ENCODE measurements at regions not wholly inside any gene's neighbourhood (a gene's known extent, or its start where the extent isn't known, plus 50 kb on each side); places are given as distances from the start of the nearest gene placed in this dataset.

GRCh38 chr2:5369510-5369909, 322.7 kb upstream of the SOX11 start:
- Histone ChIP-seq H3K4me3 (no peak overlapping the region), H3K4me1 (no peaks in the 10 kb centered on the region), H3K27me3 (no peaks in the 10 kb centered on the region), H3K36me3 (no peaks in the 10 kb centered on the region), H3K4me2 (no peak overlapping the region), H4K20me1 (no peaks in the 10 kb centered on the region), H3K27ac (no peak overlapping the region), H3K9ac (no peak overlapping the region), H3K9me3 (no peaks in the 10 kb centered on the region)
- TF ChIP-seq Cebpa-rat (IDR thresholded peaks at IDR 0.05), result no peak

GRCh38 chr2:5370158-5370557, 322.0 kb upstream of the SOX11 start:
- Histone ChIP-seq H3K9ac (no peak overlapping the region), H3K27ac (no peak overlapping the region), H3K4me2 (no peak overlapping the region), H3K4me1 (no peaks in the 10 kb centered on the region), H3K4me3 (no peak overlapping the region), H4K20me1 (no peaks in the 10 kb centered on the region), H3K36me3 (no peaks in the 10 kb centered on the region), H3K9me3 (no peaks in the 10 kb centered on the region), H3K27me3 (no peaks in the 10 kb centered on the region)
- TF ChIP-seq Cebpa-rat (IDR thresholded peaks at IDR 0.05), result no peak

- Histone ChIP-seq H3K4me1 (no peaks in the 10 kb centered on the region), H3K9me3 (no peaks in the 10 kb centered on the region), H4K20me1 (no peaks in the 10 kb centered on the region), H3K4me3 (no peak overlapping the region), H3K36me3 (no peaks in the 10 kb centered on the region), H3K9ac (no peak overlapping the region), H3K27me3 (no peaks in the 10 kb centered on the region), H3K4me2 (no peak overlapping the region), H3K27ac (no peak overlapping the region)
- TF ChIP-seq Cebpa-rat (IDR thresholded peaks at IDR 0.05), result no peak
These were observed 320.0 kb upstream of the SOX11 start for GRCh38 chr2:5372141-5372540.

DNA sequence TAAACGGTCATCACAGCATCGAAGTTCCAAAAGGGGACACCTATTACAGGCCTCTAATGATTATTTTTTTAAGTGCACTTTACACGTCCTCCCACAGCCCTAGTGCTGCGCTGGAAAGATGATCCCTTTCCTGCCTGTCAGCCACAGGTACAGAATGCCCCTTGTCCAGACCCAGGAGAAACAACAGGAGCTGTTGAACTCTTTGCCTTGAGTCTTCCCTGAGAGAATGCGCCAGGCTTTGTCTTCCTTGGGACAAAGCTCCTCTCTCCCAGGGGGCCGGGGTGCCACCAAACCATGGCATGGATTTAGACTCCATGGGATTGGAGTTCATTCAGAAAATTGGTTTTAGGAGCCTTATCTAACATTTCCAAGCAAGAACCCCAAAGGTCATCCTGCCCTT, 319.0 kb upstream of the SOX11 start:
- H3K27ac ChIP-seq, result no peak overlapping the region

GRCh38 chr2:5374762-5375161, 317.4 kb upstream of the SOX11 start:
- no peak for TF ChIP-seq Cebpa-rat (IDR thresholded peaks at IDR 0.05)
- Histone ChIP-seq H3K4me3 (no peak overlapping the region), H3K27me3 (no peaks in the 10 kb centered on the region), H4K20me1 (no peaks in the 10 kb centered on the region), H3K27ac (no peak overlapping the region), H3K4me2 (no peak overlapping the region), H3K9ac (no peak overlapping the region), H3K36me3 (no peaks in the 10 kb centered on the region), H3K4me1 (no peaks in the 10 kb centered on the region), H3K9me3 (no peaks in the 10 kb centered on the region)

More for the DNA sequence above, 319.0 kb upstream of the SOX11 start:
- no peaks in the 10 kb centered on the region for H3K4me1 ChIP-seq
- no peak overlapping the region for H3K9ac ChIP-seq
- H3K4me3 ChIP-seq, result no peak overlapping the region
- no peaks in the 10 kb centered on the region for H4K20me1 ChIP-seq
- no peak overlapping the region for H3K4me2 ChIP-seq
- TF ChIP-seq Cebpa-rat (IDR thresholded peaks at IDR 0.05), result no peak
- H3K9me3 ChIP-seq, result no peaks in the 10 kb centered on the region
- no peaks in the 10 kb centered on the region for H3K36me3 ChIP-seq
- H3K27me3 ChIP-seq, result no peaks in the 10 kb centered on the region

GRCh38 chr2:5377323-5377722, 314.9 kb upstream of the SOX11 start:
- Histone ChIP-seq H3K27ac (no peak overlapping the region), H3K4me1 (no peaks in the 10 kb centered on the region), H3K4me3 (no peak overlapping the region), H3K9ac (no peak overlapping the region), H3K4me2 (no peak overlapping the region), H3K36me3 (no peaks in the 10 kb centered on the region), H3K9me3 (no peaks in the 10 kb centered on the region), H3K27me3 (no peaks in the 10 kb centered on the region), H4K20me1 (no peaks in the 10 kb centered on the region)
- TF ChIP-seq Cebpa-rat (IDR thresholded peaks at IDR 0.05), result no peak

GRCh38 chr2:5379811-5380210, 312.4 kb upstream of the SOX11 start:
- Histone ChIP-seq H3K27me3 (no peaks in the 10 kb centered on the region), H3K36me3 (no peaks in the 10 kb centered on the region), H3K4me1 (no peaks in the 10 kb centered on the region), H3K9ac (no peak overlapping the region), H3K4me2 (no peak overlapping the region), H3K4me3 (no peak overlapping the region), H4K20me1 (no peaks in the 10 kb centered on the region), H3K27ac (no peak overlapping the region), H3K9me3 (no peaks in the 10 kb centered on the region)
- no peak for TF ChIP-seq Cebpa-rat (IDR thresholded peaks at IDR 0.05)

DNA sequence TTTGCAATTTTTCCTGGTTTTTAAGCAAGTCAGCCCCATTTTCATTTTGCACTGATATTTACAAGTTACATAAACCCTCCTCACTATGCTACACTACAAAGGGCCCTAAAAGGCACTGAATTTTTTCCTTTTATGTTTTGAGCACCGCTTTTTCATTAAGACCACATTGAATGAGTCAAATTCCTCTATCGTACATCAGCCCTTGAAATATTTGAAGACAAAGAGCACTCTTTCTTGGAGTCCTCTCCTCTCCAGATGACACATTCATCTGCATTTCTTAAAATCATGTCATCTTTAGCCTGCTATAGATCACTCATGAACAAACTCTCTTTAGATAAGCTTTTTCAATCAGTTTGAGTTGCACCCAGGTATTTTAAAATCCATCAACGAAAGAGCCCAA, 306.6 kb upstream of the SOX11 start:
- no peak overlapping the region for H3K27ac ChIP-seq
- TF ChIP-seq Cebpa-rat (IDR thresholded peaks at IDR 0.05), result no peak
- H3K4me2 ChIP-seq, result no peak overlapping the region
- H3K27me3 ChIP-seq, result no peaks in the 10 kb centered on the region
- H3K9ac ChIP-seq, result no peak overlapping the region
- no peak overlapping the region for H3K4me3 ChIP-seq
- H4K20me1 ChIP-seq, result no peaks in the 10 kb centered on the region
- H3K36me3 ChIP-seq, result no peaks in the 10 kb centered on the region
- H3K4me1 ChIP-seq, result no peaks in the 10 kb centered on the region
- H3K9me3 ChIP-seq, result no peaks in the 10 kb centered on the region

DNA sequence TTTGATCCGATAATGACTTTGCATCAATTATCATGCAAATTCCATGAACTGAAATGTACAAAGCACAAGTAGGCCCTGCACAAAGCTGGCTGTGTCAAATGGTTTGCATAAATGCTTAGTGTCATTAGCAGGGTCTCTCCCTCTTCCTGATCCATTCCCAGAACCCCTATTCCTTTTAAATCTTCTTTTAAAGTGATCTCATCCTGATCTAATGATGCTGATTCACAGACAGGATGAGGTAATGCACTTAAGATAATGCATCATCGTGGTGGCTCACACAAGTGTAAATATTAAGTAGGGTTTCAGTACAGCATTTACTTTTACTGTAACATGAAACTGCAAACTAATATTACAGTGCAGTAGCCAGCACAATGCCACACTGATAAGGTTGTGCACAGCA, 304.8 kb upstream of the SOX11 start:
- Histone ChIP-seq H3K9ac (no peak overlapping the region), H3K4me3 (no peak overlapping the region), H3K9me3 (no peaks in the 10 kb centered on the region), H3K4me1 (no peaks in the 10 kb centered on the region), H3K27me3 (no peaks in the 10 kb centered on the region), H3K27ac (no peak overlapping the region), H3K4me2 (no peak overlapping the region), H3K36me3 (no peaks in the 10 kb centered on the region), H4K20me1 (no peaks in the 10 kb centered on the region)
- TF ChIP-seq Cebpa-rat (IDR thresholded peaks at IDR 0.05), result no peak

DNA sequence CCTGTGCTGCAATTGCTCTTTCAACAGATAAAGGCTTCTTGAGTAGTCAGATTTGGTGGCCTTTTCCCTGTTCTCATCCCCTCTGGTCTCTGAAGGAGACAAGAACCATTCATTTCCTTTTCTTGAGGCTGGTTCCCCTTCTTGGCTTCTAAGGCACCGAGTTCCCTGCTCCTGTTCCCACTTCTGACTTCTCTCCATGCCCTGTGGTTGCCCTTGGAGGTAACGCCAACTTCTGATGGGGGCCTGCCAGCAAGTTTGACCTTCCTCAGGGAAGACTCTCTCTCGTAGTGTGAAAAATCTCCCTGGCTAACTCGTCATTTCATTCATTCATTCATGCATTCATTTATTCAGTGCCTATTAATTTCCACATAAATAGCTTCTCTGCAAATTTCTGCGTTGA, 302.4 kb upstream of the SOX11 start:
- TF ChIP-seq Cebpa-rat (IDR thresholded peaks at IDR 0.05), result no peak
- no peaks in the 10 kb centered on the region for H3K4me1 ChIP-seq
- H4K20me1 ChIP-seq, result no peaks in the 10 kb centered on the region
- no peak overlapping the region for H3K4me3 ChIP-seq
- H3K27ac ChIP-seq, result no peak overlapping the region
- H3K27me3 ChIP-seq, result no peaks in the 10 kb centered on the region
- H3K9me3 ChIP-seq, result no peaks in the 10 kb centered on the region
- no peak overlapping the region for H3K9ac ChIP-seq
- no peak overlapping the region for H3K4me2 ChIP-seq
- no peaks in the 10 kb centered on the region for H3K36me3 ChIP-seq

- no peak overlapping the region for H3K4me3 ChIP-seq
- no peaks in the 10 kb centered on the region for H3K36me3 ChIP-seq
- H3K27ac ChIP-seq, result no peak overlapping the region
- TF ChIP-seq Cebpa-rat (IDR thresholded peaks at IDR 0.05), result no peak
- no peaks in the 10 kb centered on the region for H3K27me3 ChIP-seq
- no peaks in the 10 kb centered on the region for H3K4me1 ChIP-seq
- no peak overlapping the region for H3K4me2 ChIP-seq
- no peaks in the 10 kb centered on the region for H3K9me3 ChIP-seq
- no peak overlapping the region for H3K9ac ChIP-seq
- H4K20me1 ChIP-seq, result no peaks in the 10 kb centered on the region
These were observed 300.8 kb upstream of the SOX11 start for GRCh38 chr2:5391362-5391761.
